ENCODE measurements at regions not wholly inside any gene's neighbourhood (a gene's known extent, or its start where the extent isn't known, plus 50 kb on each side); places are given as distances from the start of the nearest gene placed in this dataset.

GRCh38 chrX:5829469-5829868 is 399.2 kb downstream of the NLGN4X start:
- H3K27ac ChIP-seq (ENCODE audit: poor library complexity, severe bottlenecking), result no peak overlapping the region
- DNase-seq (ENCODE audit: low spot score) (no peak), ATAC-seq (ENCODE audit: low read depth) (no peak)
- H3K36me3 ChIP-seq (ENCODE audit: low read depth), result no peaks in the 10 kb centered on the region
- H3K9me3 ChIP-seq (ENCODE audit: severe bottlenecking), result no peaks in the 10 kb centered on the region
- no peaks in the 10 kb centered on the region for H3K4me1 ChIP-seq (ENCODE audit: insufficient read depth, poor library complexity, severe bottlenecking)
- H3K4me3 ChIP-seq (ENCODE audit: severe bottlenecking), result no peak overlapping the region
- no peak for TF ChIP-seq CTCF (IDR thresholded peaks at IDR 0.05; ENCODE audit: poor library complexity, severe bottlenecking)
- no peaks in the 10 kb centered on the region for H3K27me3 ChIP-seq (ENCODE audit: insufficient read depth, poor library complexity, severe bottlenecking)

DNA sequence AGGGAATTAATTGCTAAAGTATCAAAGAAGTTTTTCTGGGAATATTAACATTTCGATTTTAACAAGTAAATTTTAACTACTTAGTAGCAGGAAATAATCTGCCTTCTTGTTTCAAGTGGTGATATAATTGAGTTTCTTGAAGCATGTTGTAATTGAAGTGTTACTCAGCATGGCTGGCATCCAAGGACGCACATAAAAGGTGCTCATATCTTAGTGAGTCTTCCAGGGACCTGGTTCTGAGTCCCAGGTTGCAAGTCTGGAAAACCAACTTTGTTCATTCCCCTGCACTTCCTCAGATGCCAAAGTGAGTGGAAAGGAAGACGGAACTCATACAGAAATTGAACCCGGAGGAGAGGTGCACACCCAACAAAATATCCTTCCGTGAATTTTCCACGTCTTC is 399.6 kb downstream of the NLGN4X start:
- H3K9me3 ChIP-seq (ENCODE audit: severe bottlenecking), result no peaks in the 10 kb centered on the region
- H3K36me3 ChIP-seq (ENCODE audit: low read depth), result no peaks in the 10 kb centered on the region
- no peak for DNase-seq (ENCODE audit: low spot score)
- no peak overlapping the region for H3K27ac ChIP-seq (ENCODE audit: poor library complexity, severe bottlenecking)
- no peaks in the 10 kb centered on the region for H3K27me3 ChIP-seq (ENCODE audit: insufficient read depth, poor library complexity, severe bottlenecking)
- H3K4me3 ChIP-seq (ENCODE audit: severe bottlenecking), result no peak overlapping the region
- ATAC-seq (ENCODE audit: low read depth), result peak; percentile 61; the same call in 2 of the 3 replicates
- no peak for TF ChIP-seq CTCF (IDR thresholded peaks at IDR 0.05; ENCODE audit: poor library complexity, severe bottlenecking)
- no peaks in the 10 kb centered on the region for H3K4me1 ChIP-seq (ENCODE audit: insufficient read depth, poor library complexity, severe bottlenecking)

- Histone ChIP-seq H3K4me1 (ENCODE audit: insufficient read depth, poor library complexity, severe bottlenecking) (no peaks in the 10 kb centered on the region), H3K4me3 (ENCODE audit: severe bottlenecking) (no peak overlapping the region), H3K27ac (ENCODE audit: poor library complexity, severe bottlenecking) (no peak overlapping the region), H3K27me3 (ENCODE audit: insufficient read depth, poor library complexity, severe bottlenecking) (no peaks in the 10 kb centered on the region), H3K36me3 (ENCODE audit: low read depth) (no peaks in the 10 kb centered on the region), H3K9me3 (ENCODE audit: severe bottlenecking) (no peaks in the 10 kb centered on the region)
- ATAC-seq (ENCODE audit: low read depth) (no peak), DNase-seq (ENCODE audit: low spot score) (no peak)
- TF ChIP-seq CTCF (IDR thresholded peaks at IDR 0.05; ENCODE audit: poor library complexity, severe bottlenecking), result no peak
Observed at GRCh38 chrX:5823903-5824302, 404.8 kb downstream of the NLGN4X start.

- no peak for ATAC-seq (ENCODE audit: low read depth)
- no peak overlapping the region for H3K27ac ChIP-seq (ENCODE audit: poor library complexity, severe bottlenecking)
- H3K4me3 ChIP-seq (ENCODE audit: severe bottlenecking), result no peak overlapping the region
- no peaks in the 10 kb centered on the region for H3K27me3 ChIP-seq (ENCODE audit: insufficient read depth, poor library complexity, severe bottlenecking)
- H3K9me3 ChIP-seq (ENCODE audit: severe bottlenecking), result no peaks in the 10 kb centered on the region
- TF ChIP-seq CTCF (IDR thresholded peaks at IDR 0.05; ENCODE audit: poor library complexity, severe bottlenecking), result no peak
- peaks cover 7% of the 10 kb centered on the region for H3K4me1 ChIP-seq (ENCODE audit: insufficient read depth, poor library complexity, severe bottlenecking)
- DNase-seq (ENCODE audit: low spot score), result no peak
- no peaks in the 10 kb centered on the region for H3K36me3 ChIP-seq (ENCODE audit: low read depth)
Observed at GRCh38 chrX:5810636-5811035, 418.0 kb downstream of the NLGN4X start.

DNA sequence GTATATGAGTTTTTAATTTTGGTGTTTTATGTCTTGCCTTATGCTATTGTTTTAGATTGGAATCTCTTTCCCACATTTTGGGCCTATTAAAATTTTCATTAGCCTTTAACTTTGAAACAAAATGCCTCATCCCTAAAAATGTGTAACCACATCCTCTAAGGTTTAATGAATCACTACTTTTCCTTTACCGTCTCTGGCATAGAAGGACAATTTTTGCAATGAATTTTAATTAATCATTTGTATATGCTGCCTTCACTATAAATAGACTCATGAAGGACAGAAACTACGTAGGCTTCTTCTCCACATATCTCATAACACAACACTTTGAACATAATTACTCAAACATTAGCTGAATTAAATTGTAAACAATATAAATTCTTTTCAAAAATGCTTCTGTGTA is 421.5 kb downstream of the NLGN4X start:
- Histone ChIP-seq H3K4me1 (ENCODE audit: insufficient read depth, poor library complexity, severe bottlenecking) (peaks cover 7% of the 10 kb centered on the region), H3K27ac (ENCODE audit: poor library complexity, severe bottlenecking) (peak overlapping the region; percentile 14), H3K27me3 (ENCODE audit: insufficient read depth, poor library complexity, severe bottlenecking) (no peaks in the 10 kb centered on the region), H3K9me3 (ENCODE audit: severe bottlenecking) (no peaks in the 10 kb centered on the region), H3K36me3 (ENCODE audit: low read depth) (no peaks in the 10 kb centered on the region), H3K4me3 (ENCODE audit: severe bottlenecking) (no peak overlapping the region)
- DNase-seq (ENCODE audit: low spot score) (no peak), ATAC-seq (ENCODE audit: low read depth) (peak; percentile 49; the same call in 2 of the 3 replicates)
- TF ChIP-seq CTCF (IDR thresholded peaks at IDR 0.05; ENCODE audit: poor library complexity, severe bottlenecking), result no peak

Data from RWPE2 (cell line).